ENCODE measurements at regions not wholly inside any gene's neighbourhood (a gene's known extent, or its start where the extent isn't known, plus 50 kb on each side); places are given as distances from the start of the nearest gene placed in this dataset.

DNA sequence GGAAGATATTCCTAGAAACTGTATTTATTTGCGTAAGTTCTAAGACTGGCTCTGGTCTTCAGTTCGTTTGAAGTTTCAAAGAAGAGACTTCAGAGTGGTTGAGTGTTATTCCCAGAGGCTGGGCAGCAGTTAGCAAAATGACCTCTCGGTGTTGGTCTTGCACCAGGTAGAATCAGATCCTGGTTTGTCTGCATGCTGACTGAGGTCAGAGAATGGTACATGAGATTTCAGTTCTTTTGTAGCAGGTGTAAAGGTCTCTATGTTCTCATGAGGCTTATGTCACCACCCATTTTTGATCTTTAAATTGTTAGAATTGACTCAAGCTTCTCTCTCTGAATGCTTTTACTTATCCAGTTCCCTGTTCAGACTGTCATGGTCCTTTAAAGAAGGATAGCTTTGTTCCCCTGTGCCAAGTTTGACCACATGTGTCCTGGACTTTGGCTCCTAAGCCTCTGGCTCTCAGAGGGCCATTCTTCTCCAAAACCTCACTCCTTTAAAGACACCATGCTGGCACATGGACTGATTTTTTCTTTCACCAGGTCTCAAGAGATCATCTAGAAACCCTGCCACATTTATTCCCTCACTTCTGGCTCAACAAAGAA lies 355.8 kb upstream of the BOD1L1 start:
- TF ChIP-seq, protein P1, sequence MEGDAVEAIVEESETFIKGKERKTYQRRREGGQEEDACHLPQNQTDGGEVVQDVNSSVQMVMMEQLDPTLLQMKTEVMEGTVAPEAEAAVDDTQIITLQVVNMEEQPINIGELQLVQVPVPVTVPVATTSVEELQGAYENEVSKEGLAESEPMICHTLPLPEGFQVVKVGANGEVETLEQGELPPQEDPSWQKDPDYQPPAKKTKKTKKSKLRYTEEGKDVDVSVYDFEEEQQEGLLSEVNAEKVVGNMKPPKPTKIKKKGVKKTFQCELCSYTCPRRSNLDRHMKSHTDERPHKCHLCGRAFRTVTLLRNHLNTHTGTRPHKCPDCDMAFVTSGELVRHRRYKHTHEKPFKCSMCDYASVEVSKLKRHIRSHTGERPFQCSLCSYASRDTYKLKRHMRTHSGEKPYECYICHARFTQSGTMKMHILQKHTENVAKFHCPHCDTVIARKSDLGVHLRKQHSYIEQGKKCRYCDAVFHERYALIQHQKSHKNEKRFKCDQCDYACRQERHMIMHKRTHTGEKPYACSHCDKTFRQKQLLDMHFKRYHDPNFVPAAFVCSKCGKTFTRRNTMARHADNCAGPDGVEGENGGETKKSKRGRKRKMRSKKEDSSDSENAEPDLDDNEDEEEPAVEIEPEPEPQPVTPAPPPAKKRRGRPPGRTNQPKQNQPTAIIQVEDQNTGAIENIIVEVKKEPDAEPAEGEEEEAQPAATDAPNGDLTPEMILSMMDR (IDR thresholded peaks at IDR 0.05): no peak
- no peak overlapping the region for H3K4me3 Mint-ChIP-seq
- no peaks in the 10 kb centered on the region for H3K9me3 Mint-ChIP-seq
- H3K27ac ChIP-seq (ENCODE audit: low read length): no peak overlapping the region
- H3K4me1 ChIP-seq (ENCODE audit: control insufficient read depth, insufficient read depth, low read length): peaks cover 11% of the 10 kb centered on the region
- peaks cover 0 to 6% of the 10 kb centered on the region in 2 donors for H3K27me3 Mint-ChIP-seq (ENCODE audit: low read depth in 2 of 2)
- H3K4me3 ChIP-seq (ENCODE audit: low read length): no peak overlapping the region
- no peak overlapping the region for H3K27ac Mint-ChIP-seq
- peaks cover 9% of the 10 kb centered on the region in 2 donors for H3K4me1 Mint-ChIP-seq
- WGBS (ENCODE audit: insufficient coverage): 78% methylated on average over 3 of the region's 3 CpGs
- ATAC-seq: no peak
- no peaks in the 10 kb centered on the region for H3K36me3 ChIP-seq (ENCODE audit: control insufficient read depth, insufficient read depth, low read length)
- H3K9me3 ChIP-seq (ENCODE audit: control insufficient read depth, insufficient read depth, low read length): no peaks in the 10 kb centered on the region
- intact Hi-C loops (cut with micrococcal nuclease): no loop called here
- no peaks in the 10 kb centered on the region for H3K27me3 ChIP-seq (ENCODE audit: control insufficient read depth, insufficient read depth, low read length)
- no peak for DNase-seq
- H3K36me3 Mint-ChIP-seq: no peaks in the 10 kb centered on the region

DNA sequence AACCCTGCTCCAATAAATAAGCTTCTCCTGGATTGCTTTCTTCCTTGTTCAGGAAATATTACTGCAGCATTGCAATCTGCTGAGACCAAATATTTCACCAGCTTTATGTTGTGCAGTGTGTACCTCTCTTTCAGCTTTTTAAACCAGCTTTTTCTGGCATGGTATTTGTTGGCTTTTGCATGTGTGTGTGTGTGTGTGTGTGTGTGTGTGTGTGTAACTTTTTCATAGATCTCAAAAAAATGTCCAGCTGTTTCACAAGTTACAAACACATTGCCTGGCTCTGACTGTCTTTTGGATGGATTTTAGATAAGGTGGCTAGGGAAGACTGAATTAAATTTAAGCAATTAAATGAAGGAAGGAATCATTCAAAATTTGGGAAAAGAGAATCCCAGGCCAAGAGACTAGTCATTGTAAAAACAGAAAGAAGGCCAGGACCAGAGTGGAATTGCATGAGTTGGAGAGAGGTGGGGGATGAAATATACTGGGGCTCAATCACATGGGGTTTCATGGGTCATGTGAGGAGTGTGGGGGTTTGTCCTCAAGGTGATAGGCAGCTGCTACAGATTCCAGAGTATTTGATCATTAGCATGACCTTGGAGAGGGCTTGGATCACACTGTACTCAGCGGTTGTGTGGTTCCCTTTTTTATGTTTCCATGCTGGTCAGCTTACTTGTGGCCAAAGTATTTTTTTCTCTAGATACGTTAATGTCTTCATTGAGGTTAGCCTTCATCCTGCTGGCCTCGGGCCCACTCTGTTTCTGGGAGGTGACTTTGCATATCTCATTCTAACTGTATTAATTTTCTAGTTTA lies 357.7 kb upstream of the BOD1L1 start:
- Histone ChIP-seq H3K27ac (ENCODE audit: low read length) (no peak overlapping the region), H3K27me3 (ENCODE audit: control insufficient read depth, insufficient read depth, low read length) (no peaks in the 10 kb centered on the region), H3K4me1 (ENCODE audit: control insufficient read depth, insufficient read depth, low read length) (peaks cover 11% of the 10 kb centered on the region), H3K36me3 (ENCODE audit: control insufficient read depth, insufficient read depth, low read length) (no peaks in the 10 kb centered on the region), H3K9me3 (ENCODE audit: control insufficient read depth, insufficient read depth, low read length) (no peaks in the 10 kb centered on the region), H3K4me3 (ENCODE audit: low read length) (no peak overlapping the region)
- Mint-ChIP-seq H3K4me1 (peaks cover 9% of the 10 kb centered on the region in 2 donors), H3K4me3 (no peak overlapping the region), H3K36me3 (no peaks in the 10 kb centered on the region), H3K27me3 (ENCODE audit: low read depth in 2 of 2) (peaks cover 0 to 6% of the 10 kb centered on the region in 2 donors), H3K27ac (no peak overlapping the region), H3K9me3 (no peaks in the 10 kb centered on the region)
- WGBS (ENCODE audit: insufficient coverage): 30% methylated on average over 2 of the region's 3 CpGs
- intact Hi-C loops (cut with micrococcal nuclease): no loop called here
- DNase-seq (no peak), ATAC-seq (no peak)
- TF ChIP-seq, protein P1 (IDR thresholded peaks at IDR 0.05): no peak

DNA sequence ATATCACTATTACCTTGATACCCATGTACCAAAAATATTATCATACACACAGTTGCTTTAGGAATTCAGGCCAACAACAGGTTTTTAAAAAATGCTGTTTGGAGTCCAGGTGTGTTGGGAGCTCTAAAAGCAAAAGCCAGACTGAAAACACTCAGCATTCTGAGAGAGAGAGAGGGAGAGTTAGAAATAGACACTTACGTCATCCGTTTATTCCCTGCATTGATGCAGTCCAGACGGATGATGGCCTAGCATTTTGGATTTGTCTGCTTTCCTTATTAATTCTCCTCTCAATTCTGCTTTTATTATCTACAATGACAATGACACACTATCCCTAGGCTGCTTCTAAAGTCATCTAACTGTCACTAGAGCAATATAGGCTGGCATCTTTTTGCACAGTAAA lies 358.3 kb upstream of the BOD1L1 start:
- Histone ChIP-seq H3K4me1 (ENCODE audit: control insufficient read depth, insufficient read depth, low read length) (peaks cover 11% of the 10 kb centered on the region), H3K36me3 (ENCODE audit: control insufficient read depth, insufficient read depth, low read length) (no peaks in the 10 kb centered on the region), H3K27ac (ENCODE audit: low read length) (no peak overlapping the region), H3K27me3 (ENCODE audit: control insufficient read depth, insufficient read depth, low read length) (no peaks in the 10 kb centered on the region), H3K9me3 (ENCODE audit: control insufficient read depth, insufficient read depth, low read length) (no peaks in the 10 kb centered on the region), H3K4me3 (ENCODE audit: low read length) (no peak overlapping the region)
- TF ChIP-seq, protein P1 (IDR thresholded peaks at IDR 0.05): no peak
- DNase-seq (no peak), ATAC-seq (no peak)
- H3K27me3 Mint-ChIP-seq (ENCODE audit: low read depth in 2 of 2): peaks cover 0 to 6% of the 10 kb centered on the region in 2 donors
- intact Hi-C loops (cut with micrococcal nuclease): no loop called here
- WGBS (ENCODE audit: insufficient coverage): 88% methylated on average over 3 of the region's 3 CpGs
- no peaks in the 10 kb centered on the region for H3K9me3 Mint-ChIP-seq
- peaks cover 9% of the 10 kb centered on the region in 2 donors for H3K4me1 Mint-ChIP-seq
- H3K4me3 Mint-ChIP-seq: no peak overlapping the region
- no peaks in the 10 kb centered on the region for H3K36me3 Mint-ChIP-seq
- no peak overlapping the region for H3K27ac Mint-ChIP-seq

Measured in natural killer cell (primary cell).